NCI-H2196 treated with DMSO at 0.1 percent for 48 hours (cell line): ENCODE measurements at regions not wholly inside any gene's neighbourhood (a gene's known extent, or its start where the extent isn't known, plus 50 kb on each side); places are given as distances from the start of the nearest gene placed in this dataset.
"Not testable (repeated sequence)": the region's sequence is repeated elsewhere in the genome, so short reads cannot be mapped to it uniquely, and the experiment has no call there.

Source experiments
- DNase-seq: peaks from one replicate; lab custom pipeline; 2025; ENCODE audit not compliant: unreplicated experiment; lab: John Stamatoyannopoulos, UW

DNA sequence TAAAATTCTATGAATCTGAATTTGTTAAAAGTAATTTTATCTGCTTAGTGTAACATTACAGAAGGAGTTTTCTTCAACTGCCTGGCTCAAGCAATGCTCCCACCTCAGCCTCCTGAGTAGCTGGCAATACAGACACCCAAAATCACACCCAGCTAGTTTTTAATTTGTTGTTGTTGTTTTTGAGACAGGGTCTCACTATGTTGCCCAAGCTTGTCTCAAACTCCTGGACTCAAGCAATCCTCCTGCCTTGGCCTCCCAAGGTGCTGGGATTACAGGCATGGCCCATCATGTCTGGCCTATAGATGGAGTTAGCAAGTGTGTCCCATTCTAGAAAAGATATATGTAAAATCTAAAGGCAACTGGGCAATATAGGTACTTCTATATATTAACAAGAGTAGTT lies 1580.4 kb upstream of the PRR20A start:
- no peak for DNase-seq

GRCh38 chr13:55563267-55563666 lies 1577.5 kb upstream of the PRR20A start:
- no peak for DNase-seq

DNA sequence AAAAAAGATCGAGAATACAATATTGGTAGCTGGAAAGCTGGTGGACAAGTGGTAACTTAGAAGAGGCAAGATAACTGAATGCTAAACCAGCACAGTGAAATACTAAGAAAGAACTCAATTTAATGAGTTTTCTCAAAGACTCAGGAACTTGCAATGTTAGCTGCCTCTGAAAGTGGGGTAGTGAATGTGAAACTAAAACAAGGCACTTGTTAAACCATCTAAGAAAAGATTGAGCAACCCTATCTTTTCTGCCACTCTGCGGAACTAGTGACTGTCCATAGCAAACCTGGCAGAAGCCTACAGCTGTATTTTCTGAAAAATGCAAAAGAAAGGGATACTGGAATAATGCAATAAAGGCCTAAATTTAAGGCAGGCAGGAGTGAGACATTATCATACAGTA lies 1574.4 kb upstream of the PRR20A start:
- DNase-seq, result no peak

DNA sequence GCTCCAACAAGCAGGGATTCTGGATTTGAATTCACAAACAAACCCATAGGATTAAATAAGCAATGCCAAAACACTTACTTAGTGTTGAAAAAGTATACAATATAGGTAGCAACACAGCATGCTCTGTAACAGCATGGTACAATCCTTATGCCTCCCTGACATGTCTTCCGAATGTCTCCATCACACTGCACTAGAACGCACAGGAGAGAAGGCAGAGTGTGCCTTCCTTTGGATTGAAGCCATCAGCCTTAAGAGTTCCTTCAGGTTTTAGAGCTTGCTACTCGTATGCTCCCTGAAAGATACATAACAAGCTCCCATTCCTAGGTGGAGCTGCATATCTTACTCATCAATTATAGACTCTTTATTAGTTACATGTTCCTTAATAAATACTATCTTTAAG lies 1573.9 kb upstream of the PRR20A start:
- no peak for DNase-seq

DNA sequence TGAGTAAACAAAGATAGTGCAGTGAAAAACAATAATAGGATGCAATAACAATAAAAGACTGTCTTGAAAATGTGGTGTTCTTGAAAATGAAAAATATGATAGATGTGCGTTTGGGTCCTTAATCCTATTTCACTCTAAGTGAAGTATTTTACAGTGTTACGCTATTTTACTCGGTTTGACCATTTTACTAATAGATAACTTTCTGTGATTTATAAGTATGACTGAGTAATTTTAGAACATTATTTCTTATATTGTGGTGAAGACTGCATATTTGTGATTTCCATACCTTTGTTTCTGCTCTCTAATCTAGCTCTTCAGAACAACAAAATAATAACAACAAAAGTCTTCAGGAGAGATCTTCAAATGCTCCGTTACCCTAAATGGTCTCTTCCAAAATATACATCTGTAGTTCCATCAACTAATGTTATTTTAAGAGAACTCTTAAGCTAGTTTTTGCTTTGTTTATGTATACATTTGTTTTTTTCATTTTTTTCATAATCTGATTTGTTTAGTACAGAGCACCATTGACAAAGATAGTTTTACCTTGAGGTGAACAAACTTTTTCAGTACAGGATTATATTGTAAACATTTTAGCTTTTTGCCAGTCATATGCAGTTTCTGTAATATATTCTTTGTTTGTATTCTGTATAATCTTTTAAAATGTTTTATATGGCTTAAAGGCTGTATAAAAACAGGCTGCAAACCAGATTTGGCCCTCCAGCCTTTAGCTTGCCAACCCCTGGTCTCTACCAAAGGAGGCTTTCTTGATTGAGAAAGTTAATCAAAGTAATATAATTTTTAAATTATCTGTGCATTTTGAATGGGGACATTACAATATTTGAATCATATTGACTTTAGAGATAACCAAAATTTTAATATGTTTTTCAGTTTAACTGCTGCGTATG lies 1572.7 kb upstream of the PRR20A start:
- DNase-seq, result no peak

GRCh38 chr13:55569082-55569481 lies 1571.6 kb upstream of the PRR20A start:
- DNase-seq, result no peak

DNA sequence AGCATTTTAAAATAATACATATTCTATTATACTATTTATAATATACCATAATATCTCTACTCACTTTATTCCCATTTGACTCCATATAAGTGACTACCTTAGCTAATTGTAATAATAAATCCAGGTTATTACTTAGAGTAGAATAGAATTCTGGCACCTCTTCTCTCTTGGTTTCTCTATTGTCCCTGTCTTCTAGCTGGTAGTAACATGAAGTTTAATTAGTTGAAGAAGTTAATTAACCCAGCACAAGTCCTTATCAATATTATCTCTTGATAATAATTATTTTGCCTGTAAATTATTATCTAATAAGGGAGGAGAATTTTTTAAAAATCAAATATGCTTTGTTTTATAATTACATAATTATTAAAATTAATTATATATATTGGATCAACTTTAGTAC lies 1571.2 kb upstream of the PRR20A start:
- no peak for DNase-seq

DNA sequence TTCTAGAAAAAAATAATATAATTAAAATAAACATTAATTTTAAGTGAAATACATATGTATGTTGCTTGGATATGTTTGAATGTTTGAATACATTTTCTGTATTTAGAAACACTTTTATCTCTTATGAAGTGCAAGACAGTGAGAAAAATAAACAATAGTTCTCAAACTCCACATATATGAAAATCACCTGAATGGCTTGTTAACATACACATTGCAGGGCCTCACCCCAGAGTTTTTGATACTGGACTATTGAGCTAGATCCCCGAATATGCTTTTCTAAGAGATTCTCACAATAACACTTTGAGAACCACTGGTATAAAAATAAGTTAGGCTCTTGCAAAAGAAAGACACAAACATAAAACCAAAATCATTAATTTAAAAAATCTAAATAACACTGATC lies 1570.3 kb upstream of the PRR20A start:
- DNase-seq, result no peak

DNA sequence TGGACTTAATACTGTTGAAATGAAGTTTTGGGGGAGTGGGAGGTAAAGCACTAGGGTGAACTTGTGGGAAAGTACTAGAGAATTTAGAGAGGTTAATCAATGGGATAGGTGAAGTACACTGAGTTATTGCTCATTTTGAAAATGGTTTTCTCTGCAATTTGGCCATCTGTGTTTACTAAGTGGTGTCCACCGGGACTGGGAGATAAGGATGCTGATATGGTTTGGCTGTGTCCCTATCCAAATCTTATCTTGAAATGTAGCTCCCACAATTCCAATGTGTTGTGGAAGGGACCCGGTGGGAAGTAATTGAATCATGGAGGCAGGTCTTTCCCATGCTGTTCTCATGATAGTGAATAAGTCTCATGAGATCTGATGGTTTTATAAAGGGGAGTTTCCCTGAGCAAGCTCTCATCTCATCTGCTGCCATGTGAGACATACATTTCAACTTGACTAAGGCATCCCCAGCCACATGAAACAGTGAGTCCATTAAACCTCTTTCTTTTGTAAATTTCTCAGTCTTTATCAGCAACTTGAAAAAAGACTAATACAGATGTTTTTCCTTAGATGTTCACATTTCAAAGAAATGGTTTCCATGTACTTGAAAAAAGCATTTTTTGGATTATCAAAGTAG lies 1569.4 kb upstream of the PRR20A start:
- DNase-seq, result no peak

GRCh38 chr13:55572408-55572807 lies 1568.3 kb upstream of the PRR20A start:
- no peak for DNase-seq

GRCh38 chr13:55572862-55573261 lies 1567.9 kb upstream of the PRR20A start:
- DNase-seq, result no peak

- no peak for DNase-seq
Measured at GRCh38 chr13:55573565-55573964, 1567.2 kb upstream of the PRR20A start.

DNA sequence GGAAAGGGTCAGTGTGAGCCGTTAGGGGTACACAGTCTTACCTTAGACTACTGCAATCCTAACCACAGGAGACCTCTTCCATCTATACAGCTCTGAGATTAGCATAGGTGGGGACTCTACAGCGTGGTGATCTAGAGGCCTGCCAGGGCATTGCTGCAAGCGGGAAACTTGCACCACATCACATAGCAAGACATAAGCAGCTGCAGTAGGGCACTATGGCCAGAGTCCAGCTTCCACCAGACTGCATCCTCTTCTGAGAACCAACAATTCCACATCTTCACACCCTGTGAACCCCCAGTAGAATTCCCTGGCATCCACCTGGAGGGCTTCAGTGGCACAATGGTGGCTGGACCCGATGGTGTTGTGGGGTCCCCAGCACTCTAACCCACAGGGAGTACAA lies 1564.3 kb upstream of the PRR20A start:
- no peak for DNase-seq

DNA sequence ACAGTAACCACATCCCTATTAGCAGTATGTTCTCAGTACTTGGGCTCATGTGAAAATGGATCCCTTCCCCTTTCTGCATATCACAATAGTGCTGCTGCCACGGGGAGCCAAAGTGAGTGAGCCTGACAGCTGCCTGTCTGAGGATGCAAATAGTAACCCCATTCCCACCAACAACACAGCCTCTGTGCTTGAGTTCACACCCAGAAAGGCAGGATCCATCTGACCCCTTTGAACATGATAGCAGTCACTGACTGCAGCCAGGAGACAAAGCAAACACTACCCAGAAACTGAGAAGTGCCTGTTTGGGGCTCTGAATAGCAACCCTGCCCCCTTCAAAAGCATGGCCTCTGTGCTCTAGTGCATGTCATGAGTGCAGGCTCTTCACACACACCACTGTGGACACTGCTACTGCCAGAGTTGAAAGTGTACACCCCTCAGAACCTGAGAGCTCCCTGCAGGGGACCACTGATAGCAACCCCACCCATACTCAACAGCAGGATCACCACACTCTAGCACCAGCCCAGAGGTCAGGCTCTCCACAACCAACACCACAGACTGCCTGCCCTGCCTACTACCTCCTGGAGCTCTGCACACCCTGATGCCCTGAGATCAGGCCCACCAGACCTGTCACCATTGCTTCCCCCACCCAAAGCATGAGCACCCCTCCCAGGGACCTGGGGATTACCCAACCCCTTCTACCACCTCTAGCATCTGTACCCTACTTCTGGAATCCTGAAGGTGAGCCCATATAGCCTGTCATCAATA lies 1563.5 kb upstream of the PRR20A start:
- DNase-seq, result peak; percentile 53

DNA sequence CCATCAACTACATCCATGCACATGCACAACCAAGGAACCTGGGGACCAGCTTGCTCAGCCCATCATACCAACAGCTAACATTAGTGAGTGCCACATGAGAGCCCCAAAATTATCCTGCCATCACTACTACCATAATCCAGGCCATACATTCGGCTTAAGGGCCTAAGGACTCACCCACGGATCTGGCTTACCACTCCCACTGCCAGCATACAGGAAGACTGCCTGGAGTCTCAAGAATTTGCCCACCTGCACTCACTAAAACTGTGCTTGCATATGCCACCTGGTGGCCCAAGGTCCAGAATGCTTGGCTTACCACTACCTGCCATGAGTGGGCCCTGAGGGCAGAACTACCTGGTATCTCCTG lies 1562.9 kb upstream of the PRR20A start:
- DNase-seq, result no peak

DNA sequence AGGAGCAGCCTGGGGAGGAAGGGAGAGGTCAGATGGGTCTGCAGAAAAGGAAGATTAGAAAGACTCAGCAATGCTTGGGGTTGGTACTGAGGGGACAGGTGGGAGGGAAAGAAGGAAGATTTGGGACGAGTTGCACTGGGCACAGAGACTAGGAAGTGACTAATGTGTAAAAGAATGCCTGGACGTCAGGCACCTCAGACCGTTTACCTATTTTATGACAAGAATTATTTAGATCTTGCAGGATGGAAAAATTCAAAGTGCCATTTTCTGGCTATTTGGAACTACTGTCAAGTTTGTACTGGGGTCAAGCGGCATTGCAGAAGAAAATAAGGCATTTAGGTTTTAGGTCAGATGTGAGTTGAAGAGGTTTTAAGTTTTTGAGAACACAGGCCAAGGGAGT lies 1558.4 kb upstream of the PRR20A start:
- DNase-seq, result not testable (repeated sequence)

GRCh38 chr13:55583953-55584593 lies 1556.6 kb upstream of the PRR20A start:
- DNase-seq, result no peak

DNA sequence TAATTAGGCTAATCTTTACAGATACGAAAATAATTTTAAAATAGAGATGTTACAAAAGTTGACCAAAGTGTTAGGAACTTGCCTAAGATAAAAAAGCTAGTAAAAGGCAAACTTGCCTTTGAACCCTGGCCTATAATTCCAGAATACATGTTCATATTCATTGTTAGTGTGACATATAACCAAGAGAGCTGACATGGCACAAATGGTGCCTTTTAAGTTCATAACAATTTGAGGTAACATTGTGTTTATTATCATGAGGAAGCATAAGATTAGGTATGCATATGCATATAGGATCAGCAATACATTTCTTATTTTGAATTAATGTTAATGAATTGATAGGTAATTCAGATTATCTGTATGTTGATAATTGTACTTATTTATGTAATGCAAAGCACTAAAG lies 1537.9 kb upstream of the PRR20A start:
- no peak for DNase-seq

DNA sequence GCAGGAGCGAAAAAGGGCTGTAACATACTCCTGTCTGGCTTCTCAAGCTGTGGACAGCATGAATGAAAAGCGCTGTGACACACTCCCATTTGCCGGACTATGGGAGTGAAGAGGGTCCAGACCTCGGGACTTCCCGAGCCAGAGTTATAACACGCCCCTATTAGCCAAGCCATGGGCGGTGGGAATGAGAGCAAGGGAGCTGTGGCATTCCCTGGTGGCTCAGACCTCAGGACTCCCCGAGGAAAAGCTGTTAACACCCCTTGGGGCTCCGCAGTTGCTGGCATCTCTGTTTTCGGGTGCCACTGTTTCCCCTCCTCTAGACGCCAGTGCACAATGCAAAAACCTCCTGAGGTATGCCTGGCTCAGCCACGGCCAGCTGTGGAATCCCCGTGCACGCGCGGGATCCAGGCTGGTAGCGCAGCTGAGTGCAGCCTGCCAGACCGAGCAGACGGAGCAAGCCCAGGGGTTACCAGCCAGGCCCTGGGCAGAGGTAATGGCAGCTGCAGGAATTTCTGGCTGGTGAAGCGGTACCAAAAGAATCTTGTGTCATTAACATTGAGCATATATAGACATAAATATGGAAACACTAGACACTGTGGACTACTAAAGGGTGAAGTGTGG lies 1534.6 kb upstream of the PRR20A start:
- no peak for DNase-seq

DNA sequence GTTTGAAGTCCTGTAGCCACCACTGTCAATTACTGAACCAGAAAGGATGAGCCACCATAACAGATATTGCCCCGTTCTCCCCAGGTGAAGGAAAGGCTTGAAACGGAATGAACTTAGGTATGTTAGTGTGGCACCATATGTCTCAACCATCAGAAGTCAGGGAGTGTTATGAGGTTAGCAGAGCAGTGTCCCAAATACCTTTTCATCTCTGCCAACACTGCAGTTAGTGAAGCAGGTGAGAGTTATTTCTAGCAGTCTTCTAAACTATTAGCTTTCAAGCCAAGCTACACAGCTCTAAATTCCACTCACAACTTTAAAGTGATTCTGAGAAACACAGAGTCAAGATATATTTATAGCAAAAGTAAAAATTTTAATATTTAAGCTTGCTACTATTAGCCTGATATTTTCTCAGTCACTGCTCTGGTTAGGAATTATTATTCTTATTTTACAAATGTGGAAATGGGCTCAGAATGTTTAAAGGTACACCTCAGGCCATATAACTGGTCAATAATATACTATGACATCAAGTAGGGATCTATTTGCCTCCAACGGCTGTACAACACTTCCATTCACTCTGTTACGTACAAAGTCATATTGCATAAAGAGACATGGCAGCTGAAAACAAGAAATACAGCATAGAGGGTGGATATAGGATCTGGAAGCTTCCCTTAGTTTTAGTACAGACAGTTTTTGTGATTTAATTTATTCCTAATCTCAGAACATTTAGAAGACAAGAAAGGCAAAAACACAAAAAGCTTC lies 1527.1 kb upstream of the PRR20A start:
- DNase-seq, result no peak
